ENCODE measurements at regions not wholly inside any gene's neighbourhood (a gene's known extent, or its start where the extent isn't known, plus 50 kb on each side); places are given as distances from the start of the nearest gene placed in this dataset.

- no peak for TF ChIP-seq POLR2AphosphoS5 (IDR thresholded peaks at IDR 0.05)
- no peak for TF ChIP-seq EP300 (IDR thresholded peaks at IDR 0.05)
- TF ChIP-seq CTCF (IDR thresholded peaks at IDR 0.05), result no peak
- no peak for TF ChIP-seq POLR2A (IDR thresholded peaks at IDR 0.05)
Observed at GRCh38 chr12:25637752-25638151, 84.7 kb upstream of the LMNTD1 start.
